H1 (cell line): ENCODE measurements at regions not wholly inside any gene's neighbourhood (a gene's known extent, or its start where the extent isn't known, plus 50 kb on each side); places are given as distances from the start of the nearest gene placed in this dataset.

ENCODE experiments used
- CTCF ChIA-PET: fragments of 300-600 bp; sonication (Branson Sonifier 250); formaldehyde crosslinking; loops from one replicate; lab custom pipeline; 2021; ENCODE audit not compliant: partially characterized antibody; lab: Charles Lee
- POLR2A ChIA-PET: fragments of 300-600 bp; sonication (Branson Sonifier 250); formaldehyde crosslinking; loops from one replicate; lab custom pipeline; 2021; ENCODE audit warnings: inconsistent platforms; ENCODE audit not compliant: partially characterized antibody; lab: Charles Lee
- DNase-seq, 2 experiments: peaks; one replicate each; pipeline versions ENCODE4 v3.0.0 to v3.0.0-alpha.2; 2010 to 2022; ENCODE audit warnings: low spot score in 2 of 2, low read depth in 1 of 2, mixed read lengths in 1 of 2
- FAIRE-seq: peaks from 2 replicates; lab custom pipeline; 2011; peaks lifted over from hg19 to GRCh38; lab: Jason Lieb, UNC
- H2AFZ ChIP-seq: 2 replicates; pipeline ENCODE4 v1.8.1; 2012; ENCODE audit warnings: low read length, inconsistent platforms
- H2AK5ac ChIP-seq: 2 replicates; pipeline ENCODE4 v1.6.1; 2013; ENCODE audit warnings: low read depth, low read length
- H2BK120ac ChIP-seq: replicated peaks from 2 replicates; pipeline ENCODE3; 2013; ENCODE audit warnings: low read depth, low read length, inconsistent platforms
- H2BK12ac ChIP-seq: 2 replicates; pipeline ENCODE4 v1.6.1; 2013; ENCODE audit warnings: low read depth, low read length
- H2BK15ac ChIP-seq: 2 replicates; pipeline ENCODE4 v1.6.1; 2013; ENCODE audit warnings: low read length
- H2BK20ac ChIP-seq: 2 replicates; pipeline ENCODE4 v1.6.1; 2013; ENCODE audit warnings: low read length
- H2BK5ac ChIP-seq: 2 replicates; pipeline ENCODE4 v1.6.1; 2013; ENCODE audit warnings: low read depth, low read length
- H3K14ac ChIP-seq: 2 replicates; pipeline ENCODE4 v1.6.1; 2013; ENCODE audit warnings: inconsistent platforms; ENCODE audit not compliant: insufficient read length
- H3K18ac ChIP-seq: 2 replicates; pipeline ENCODE4 v1.6.1; 2013; ENCODE audit warnings: low read length; ENCODE audit errors: extremely low read depth
- H3K23ac ChIP-seq: 2 replicates; pipeline ENCODE4 v1.6.1; 2013; ENCODE audit warnings: inconsistent platforms; ENCODE audit not compliant: insufficient read length
- H3K23me2 ChIP-seq: 2 replicates; pipeline ENCODE4 v1.6.1; 2013; ENCODE audit warnings: low read depth, low read length
- H3K27ac ChIP-seq: 2 replicates; pipeline ENCODE4 v1.6.1; 2011; ENCODE audit warnings: low read depth, low read length, inconsistent platforms
- H3K27me3 ChIP-seq, 4 experiments: replicated peaks in 1 of 4; 1 replicate in 1 of 4; 2 replicates in 3 of 4; pipeline versions ENCODE4 v1.6.1 to v1.8.1; 2011 to 2013; ENCODE audit warnings: low read length in 3 of 4, mild to moderate bottlenecking in 3 of 4, inconsistent platforms in 2 of 4, mixed read lengths in 2 of 4, moderate library complexity in 1 of 4; ENCODE audit not compliant: control insufficient read depth in 3 of 4, insufficient read depth in 3 of 4; ENCODE audit errors: extremely low read depth in 1 of 4
- H3K36me3 ChIP-seq, 4 experiments: 2 replicates each; pipeline versions ENCODE4 v1.6.1 to v1.8.1; 2011 to 2013; ENCODE audit warnings: mild to moderate bottlenecking in 4 of 4, low read length in 3 of 4, moderate library complexity in 2 of 4, control low read depth in 1 of 4, inconsistent platforms in 1 of 4; ENCODE audit not compliant: insufficient read depth in 4 of 4, control insufficient read depth in 2 of 4
- H3K4ac ChIP-seq: replicated peaks from 2 replicates; pipeline ENCODE3; 2013; ENCODE audit warnings: low read length, low read depth, mixed read lengths, inconsistent platforms; ENCODE audit not compliant: insufficient read length
- H3K4me1 ChIP-seq, 4 experiments: replicated peaks in 1 of 4; 1 replicate in 1 of 4; 2 replicates in 3 of 4; pipeline versions ENCODE4 v1.6.1 to v1.8.1; 2011 to 2013; ENCODE audit warnings: low read length in 3 of 4, inconsistent platforms in 2 of 4, mixed read lengths in 1 of 4; ENCODE audit not compliant: insufficient read depth in 4 of 4, control insufficient read depth in 3 of 4
- H3K4me2 ChIP-seq, 2 experiments: 2 replicates each; pipeline versions ENCODE4 v1.6.1 to v1.8.1; 2011 to 2013; ENCODE audit warnings: low read depth in 2 of 2, low read length in 2 of 2, control low read depth in 1 of 2, inconsistent platforms in 1 of 2, mild to moderate bottlenecking in 1 of 2; ENCODE audit not compliant: insufficient read depth in 1 of 2
- H3K4me3 ChIP-seq, 4 experiments: fragments of 200-600, 300-600 bp in 1 of 4; sonication (generic), shearing (Covaris generic), sonication (Bioruptor Twin) in 1 of 4; 2 replicates each; pipeline versions ENCODE4 v1.5.1 to v1.8.1; 2011 to 2016; ENCODE audit warnings: low read length in 4 of 4, low read depth in 3 of 4, control low read depth in 2 of 4, inconsistent platforms in 2 of 4, mild to moderate bottlenecking in 2 of 4, mixed read lengths in 1 of 4, moderate library complexity in 1 of 4; ENCODE audit not compliant: insufficient read depth in 2 of 4; ENCODE audit errors: extremely low read depth in 1 of 4
- H3K56ac ChIP-seq: replicated peaks from 2 replicates; pipeline ENCODE3; 2013; ENCODE audit warnings: low read depth, mild to moderate bottlenecking, mixed read lengths, low read length, inconsistent platforms; ENCODE audit not compliant: insufficient read length
- H3K79me1 ChIP-seq: 2 replicates; pipeline ENCODE4 v1.6.1; 2013; ENCODE audit warnings: low read depth, low read length, control low read depth
- H3K79me2 ChIP-seq, 2 experiments: 2 replicates each; pipeline versions ENCODE4 v1.6.1 to v1.8.1; 2012 to 2013; ENCODE audit warnings: low read length in 2 of 2, mild to moderate bottlenecking in 2 of 2, inconsistent platforms in 1 of 2; ENCODE audit not compliant: insufficient read depth in 2 of 2, control insufficient read depth in 1 of 2
- H3K9ac ChIP-seq, 4 experiments: replicated peaks in 1 of 4; 1 replicate in 1 of 4; 2 replicates in 3 of 4; pipeline versions ENCODE4 v1.6.1 to v1.8.1; 2011 to 2013; ENCODE audit warnings: low read depth in 3 of 4, low read length in 3 of 4, control low read depth in 2 of 4, mild to moderate bottlenecking in 2 of 4, moderate library complexity in 2 of 4, inconsistent platforms in 1 of 4; ENCODE audit errors: extremely low read depth in 1 of 4
- H3K9me3 ChIP-seq, 2 experiments: 2 replicates each; pipeline versions ENCODE4 v1.6.1 to v1.8.1; 2012 to 2013; ENCODE audit warnings: mild to moderate bottlenecking in 2 of 2, moderate library complexity in 2 of 2, control low read depth in 1 of 2, inconsistent platforms in 1 of 2, low read depth in 1 of 2, low read length in 1 of 2, mixed read lengths in 1 of 2; ENCODE audit not compliant: insufficient read depth in 2 of 2
- H4K20me1 ChIP-seq, 2 experiments: replicated peaks in 1 of 2; 2 replicates each; pipeline versions ENCODE3 to v1.8.1; 2011 to 2013; ENCODE audit warnings: inconsistent platforms in 2 of 2, low read length in 2 of 2, mild to moderate bottlenecking in 1 of 2; ENCODE audit not compliant: insufficient read depth in 2 of 2, control insufficient read depth in 1 of 2
- H4K5ac ChIP-seq: 2 replicates; pipeline ENCODE4 v1.6.1; 2013; ENCODE audit warnings: low read length, low read depth, mixed read lengths, inconsistent platforms; ENCODE audit not compliant: insufficient read length
- H4K8ac ChIP-seq: 2 replicates; pipeline ENCODE4 v1.8.0; 2013; ENCODE audit warnings: mild to moderate bottlenecking, moderate library complexity, low read length, inconsistent platforms; ENCODE audit not compliant: insufficient read depth; ENCODE audit errors: extremely low read depth
- H4K91ac ChIP-seq: replicated peaks from 2 replicates; pipeline ENCODE3; 2013; ENCODE audit warnings: low read length, mixed read lengths, inconsistent platforms; ENCODE audit not compliant: insufficient read length
- ASH2L ChIP-seq: fragments of 200-600, 300-600 bp; sonication (generic); IDR thresholded peaks from one replicate; pipeline ENCODE4 v1.7.1; 2017; ENCODE audit warnings: low read length
- BRCA1 ChIP-seq: IDR thresholded peaks from 2 replicates; pipeline ENCODE4 v1.6.1; 2012; ENCODE audit warnings: low read depth, low read length, improper control_type of control experiment
- CBX8 ChIP-seq: fragments of 300-800, 300-1000 bp; sonication (generic); IDR thresholded peaks from 2 replicates; pipeline ENCODE4 v1.7.1; 2016; ENCODE audit warnings: low read depth, low read length, borderline replicate concordance
- EGR1 ChIP-seq: IDR thresholded peaks from 2 replicates; pipeline ENCODE4 v1.6.1; 2011; ENCODE audit warnings: low read depth, low read length, borderline replicate concordance
- KDM4A ChIP-seq: IDR thresholded peaks from one replicate; pipeline ENCODE4 v1.7.1; 2012; ENCODE audit warnings: low read depth, mild to moderate bottlenecking, moderate library complexity, low read length, inconsistent platforms; ENCODE audit not compliant: severe bottlenecking
- PHF8 ChIP-seq: fragments of 200-600 bp; sonication (generic); conservative IDR thresholded peaks from 2 replicates; pipeline ENCODE4 v1.7.1; 2012; ENCODE audit warnings: low read depth, mild to moderate bottlenecking, inconsistent platforms, low read length, moderate library complexity
- RAD21 ChIP-seq, 2 experiments: IDR thresholded peaks in 1 of 2; conservative IDR thresholded peaks in 1 of 2; 2 replicates each; pipeline ENCODE4 v1.6.1; 2011; ENCODE audit warnings: low read depth in 2 of 2, low read length in 2 of 2, improper control_type of control experiment in 1 of 2, inconsistent platforms in 1 of 2, mild to moderate bottlenecking in 1 of 2, moderate library complexity in 1 of 2
- SIRT6 ChIP-seq: IDR thresholded peaks from one replicate; pipeline ENCODE4 v1.7.1; 2012; ENCODE audit warnings: low read length, inconsistent platforms
- SP1 ChIP-seq: IDR thresholded peaks from 2 replicates; pipeline ENCODE4 v1.6.1; 2011; ENCODE audit warnings: low read depth, low read length
- SP4 ChIP-seq: IDR thresholded peaks from 2 replicates; pipeline ENCODE4 v1.6.1; 2012; ENCODE audit warnings: low read length, inconsistent platforms
- SUZ12 ChIP-seq: fragments of 200-600 bp; sonication (generic); IDR thresholded peaks from 2 replicates; pipeline ENCODE4 v1.6.1; 2012; ENCODE audit warnings: mild to moderate bottlenecking, inconsistent platforms, low read length, moderate library complexity, mixed read lengths
- TBP ChIP-seq: IDR thresholded peaks from 2 replicates; pipeline ENCODE4 v1.6.1; 2011; ENCODE audit warnings: low read depth, low read length, improper control_type of control experiment
- TEAD4 ChIP-seq: IDR thresholded peaks from 2 replicates; pipeline ENCODE4 v1.6.1; 2012; ENCODE audit warnings: low read depth, low read length, inconsistent platforms, mixed read lengths
- USF2 ChIP-seq: IDR thresholded peaks from 2 replicates; pipeline ENCODE4 v1.6.1; 2011; ENCODE audit warnings: low read length, improper control_type of control experiment
- WGBS, 2 experiments: shearing (Covaris generic) in 1 of 2; methylation state at CpG; one replicate each; pipeline versions ENCODE4 v1.1.6 to v1.1.7; 2013 to 2015; ENCODE audit warnings: low lambda C conversion rate in 2 of 2, mixed read lengths in 2 of 2, inconsistent platforms in 1 of 2, low coverage in 1 of 2, missing lambda C conversion rate in 1 of 2; ENCODE audit not compliant: insufficient replicate concordance in 2 of 2, insufficient coverage in 1 of 2, insufficient read length in 1 of 2; ENCODE audit errors: extremely low coverage in 1 of 2, missing lambda C conversion rate in 1 of 2; 5-methylcytosine and 5-hydroxymethylcytosine counted together

GRCh38 chr13:87557788-87558187 is 113.4 kb upstream of the SLITRK5 start:
- no peak overlapping the region for H3K56ac ChIP-seq
- no peak overlapping the region for H4K5ac ChIP-seq
- TF ChIP-seq SP4 (no peak), BRCA1 (no peak), TEAD4 (no peak), KDM4A (no peak), SUZ12 (no peak), ASH2L (no peak), CBX8 (no peak), SP1 (no peak), TBP (no peak), USF2 (no peak), RAD21 (IDR thresholded peaks at IDR 0.05 in 1 of 2, conservative IDR thresholded peaks at IDR 0.05 in 1 of 2; ENCODE audit: low read depth in 2 of 2, low read length in 2 of 2) (no peak), EGR1 (no peak), SIRT6 (no peak), PHF8 (no peak)
- TF ChIP-seq, all 59 proteins: peak for 0
- Histone ChIP-seq H2BK5ac (no peak overlapping the region), H3K9ac (no peak overlapping the region), H2BK20ac (no peak overlapping the region), H4K20me1 (no peaks in the 10 kb centered on the region), H3K4me2 (no peak overlapping the region), H3K4ac (no peak overlapping the region), H3K4me3 (no peak overlapping the region), H3K4me1 (no peaks in the 10 kb centered on the region), H3K79me1 (no peaks in the 10 kb centered on the region), H2BK12ac (no peak overlapping the region), H4K91ac (no peak overlapping the region), H3K23ac (no peak overlapping the region), H3K27me3 (no peaks in the 10 kb centered on the region), H3K14ac (no peak overlapping the region), H2AFZ (no peak overlapping the region), H2AK5ac (no peak overlapping the region), H3K79me2 (no peaks in the 10 kb centered on the region), H3K18ac (no peak overlapping the region), H2BK15ac (no peak overlapping the region), H2BK120ac (no peak overlapping the region), H3K9me3 (peaks cover 0 to 9% of the 10 kb centered on the region in 2 experiments; a peak in 1 of 4 replicates), H3K36me3 (no peaks in the 10 kb centered on the region), H3K27ac (no peak overlapping the region), H4K8ac (no peak overlapping the region), H3K23me2 (no peaks in the 10 kb centered on the region)
- DNase-seq (no peak), FAIRE-seq (no peak)
- 85% methylated on average over 2 of the region's 2 CpGs; no CpG with 5 or more reads in 1 of the 2 experiments for WGBS, 2 experiments
- ChIA-PET POLR2A (no interaction called here), CTCF (no interaction called here)
